GM18519 (cell line): ENCODE measurements at regions not wholly inside any gene's neighbourhood (a gene's known extent, or its start where the extent isn't known, plus 50 kb on each side); places are given as distances from the start of the nearest gene placed in this dataset.
"Not testable (repeated sequence)": the region's sequence is repeated elsewhere in the genome, so short reads cannot be mapped to it uniquely, and the experiment has no call there.

ENCODE experiments used
- ATAC-seq: cut with Tn5 transposase; IDR thresholded peaks from one replicate; pipeline ENCODE4 v1.9.1; 2021; ENCODE audit warnings: mild to moderate bottlenecking, moderate library complexity; ENCODE audit not compliant: unreplicated experiment, low FRiP score

- ATAC-seq = no peak
Observed at GRCh38 chr3:87436781-87437543, 160.6 kb upstream of the POU1F1 start.

- ATAC-seq = no peak
Observed at GRCh38 chr3:87435926-87436620, 159.7 kb upstream of the POU1F1 start.

GRCh38 chr3:87433445-87433844, 157.1 kb upstream of the POU1F1 start:
- not testable (repeated sequence) for ATAC-seq

GRCh38 chr3:87426918-87427317, 150.5 kb upstream of the POU1F1 start:
- no peak for ATAC-seq

GRCh38 chr3:87425056-87425455, 148.7 kb upstream of the POU1F1 start:
- ATAC-seq = no peak

GRCh38 chr3:87423336-87423735, 147.0 kb upstream of the POU1F1 start:
- no peak for ATAC-seq

GRCh38 chr3:87422333-87422732, 145.9 kb upstream of the POU1F1 start:
- ATAC-seq = no peak

- no peak for ATAC-seq
Observed at GRCh38 chr3:87420171-87420570, 143.8 kb upstream of the POU1F1 start.

GRCh38 chr3:87414271-87414670, 137.9 kb upstream of the POU1F1 start:
- no peak for ATAC-seq

- no peak for ATAC-seq
Observed at GRCh38 chr3:87413814-87414213, 137.4 kb upstream of the POU1F1 start.

GRCh38 chr3:87410110-87410509, 133.7 kb upstream of the POU1F1 start:
- no peak for ATAC-seq

GRCh38 chr3:87398168-87398801, 121.9 kb upstream of the POU1F1 start:
- ATAC-seq = no peak

- no peak for ATAC-seq
Observed at GRCh38 chr3:87397211-87397610, 120.8 kb upstream of the POU1F1 start.

- ATAC-seq = no peak
Observed at GRCh38 chr3:87390821-87391220, 114.4 kb upstream of the POU1F1 start.

- no peak for ATAC-seq
Observed at GRCh38 chr3:87390353-87390752, 114.0 kb upstream of the POU1F1 start.

- ATAC-seq = no peak
Observed at GRCh38 chr3:87375231-87375682, 98.9 kb upstream of the POU1F1 start.

GRCh38 chr3:87370007-87370406, 93.6 kb upstream of the POU1F1 start:
- ATAC-seq = no peak

GRCh38 chr3:87367736-87368135, 91.4 kb upstream of the POU1F1 start:
- ATAC-seq = no peak

- no peak for ATAC-seq
Observed at GRCh38 chr3:87363721-87364120, 87.3 kb upstream of the POU1F1 start.

- no peak for ATAC-seq
Observed at GRCh38 chr3:87361956-87362355, 85.6 kb upstream of the POU1F1 start.

GRCh38 chr3:87361271-87361670, 84.9 kb upstream of the POU1F1 start:
- ATAC-seq = no peak
